LHCN-M2 (cell line): ENCODE measurements at regions not wholly inside any gene's neighbourhood (a gene's known extent, or its start where the extent isn't known, plus 50 kb on each side); places are given as distances from the start of the nearest gene placed in this dataset.
"Not testable (repeated sequence)": the region's sequence is repeated elsewhere in the genome, so short reads cannot be mapped to it uniquely, and the experiment has no call there.

Experiments used
- DNase-seq: peaks from one replicate; pipeline ENCODE4 v3.0.0-alpha.2; 2012; ENCODE audit warnings: low read depth

- DNase-seq: no peak
Observed at GRCh38 chr5:117318528-117318927, 743.9 kb upstream of the SEMA6A start.

- DNase-seq: no peak
Observed at GRCh38 chr5:117315170-117315569, 740.5 kb upstream of the SEMA6A start.

GRCh38 chr5:117304512-117305107 is 730.0 kb upstream of the SEMA6A start:
- DNase-seq: not testable (repeated sequence)

GRCh38 chr5:117302949-117303348 is 728.3 kb upstream of the SEMA6A start:
- no peak for DNase-seq

DNA sequence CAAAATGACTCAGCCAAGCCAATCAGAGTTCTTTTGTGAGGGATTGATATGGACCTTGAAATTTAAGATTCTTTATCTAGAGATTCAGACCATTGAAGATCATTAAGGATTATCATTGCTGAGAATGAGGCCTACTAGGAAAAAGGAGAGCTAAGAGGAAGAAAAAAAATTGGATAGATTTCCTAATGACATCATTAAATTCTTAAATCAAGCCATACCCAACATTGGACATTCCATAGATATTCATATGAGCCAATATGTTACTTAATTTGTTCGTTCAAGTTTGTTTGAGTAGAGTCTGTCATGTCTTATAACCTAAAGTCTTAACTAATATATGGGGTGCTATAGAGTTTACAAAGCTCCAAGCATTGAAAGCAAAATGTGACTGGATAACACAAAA is 727.9 kb upstream of the SEMA6A start:
- DNase-seq: no peak

DNA sequence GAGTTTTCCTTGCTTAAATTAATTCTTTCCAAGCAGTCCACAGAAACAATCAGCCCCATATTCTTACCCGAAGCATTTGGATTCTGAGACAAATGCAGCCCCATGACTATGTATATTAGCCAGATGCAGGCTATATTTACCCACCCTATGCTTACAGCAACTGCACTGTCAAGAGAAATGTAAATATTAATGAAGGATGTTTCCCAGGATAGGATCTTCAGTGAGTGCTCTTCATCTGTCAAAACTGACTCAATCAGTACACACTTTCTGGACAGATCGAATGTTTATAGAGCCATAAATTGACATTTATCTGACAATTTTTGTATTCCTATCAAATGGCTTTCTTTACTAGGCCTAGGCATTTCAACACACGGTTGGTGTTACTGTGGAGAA is 725.3 kb upstream of the SEMA6A start:
- DNase-seq: no peak

DNA sequence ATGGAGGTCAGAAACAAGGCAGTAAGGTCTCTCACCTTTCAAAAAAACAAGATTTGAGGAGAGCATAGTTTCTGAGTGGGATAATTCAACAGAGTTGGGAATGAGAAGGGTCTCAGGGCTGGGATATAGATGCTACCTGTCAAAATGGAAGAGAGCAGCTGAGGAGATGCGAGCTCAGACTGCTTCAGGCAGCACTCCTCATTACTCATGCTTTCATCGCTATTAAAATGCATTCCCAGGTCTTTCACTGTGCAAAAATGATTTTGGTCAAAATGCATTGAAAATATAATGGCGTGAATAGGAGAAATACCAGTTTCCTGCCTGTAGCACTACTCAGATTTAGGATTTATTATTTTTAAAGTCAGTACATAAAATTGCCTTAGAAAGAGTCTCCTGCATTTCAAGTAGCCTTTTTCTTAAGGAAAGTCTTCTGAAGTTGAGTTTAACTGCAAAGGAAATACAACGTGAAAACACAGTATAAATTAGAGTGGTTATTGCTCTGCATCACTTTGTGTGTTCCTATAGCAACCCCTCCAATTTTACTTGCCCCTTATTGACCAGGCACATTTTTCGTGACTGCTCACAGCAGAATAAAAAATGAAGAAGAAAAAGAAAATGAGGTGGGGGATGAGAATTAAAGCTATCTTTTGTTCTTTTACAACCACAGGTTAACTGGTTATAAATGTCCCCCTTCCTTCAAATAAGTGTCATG is 724.8 kb upstream of the SEMA6A start:
- no peak for DNase-seq

DNA sequence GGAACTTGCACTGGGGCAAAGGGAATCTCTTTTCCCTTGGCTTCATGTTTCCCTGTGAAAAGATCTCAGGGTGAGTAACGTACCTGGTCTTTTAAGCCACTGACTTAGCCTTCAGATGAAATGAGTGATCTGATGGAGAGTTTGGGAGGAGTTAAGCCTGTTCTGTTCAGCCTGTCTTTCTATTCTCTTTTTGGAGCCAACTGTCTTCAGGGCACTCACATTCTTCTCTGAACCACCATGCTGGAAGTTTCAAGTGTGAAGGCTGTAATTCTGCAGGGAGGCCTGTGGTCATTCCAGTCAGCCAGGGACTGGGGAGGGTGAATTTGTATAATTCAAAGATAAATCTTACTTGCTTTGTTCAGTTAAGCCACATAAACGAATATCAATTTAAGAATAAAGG is 722.2 kb upstream of the SEMA6A start:
- DNase-seq: no peak

GRCh38 chr5:117295941-117296340 is 721.3 kb upstream of the SEMA6A start:
- no peak for DNase-seq

GRCh38 chr5:117286813-117287212 is 712.2 kb upstream of the SEMA6A start:
- DNase-seq: no peak

- no peak for DNase-seq
Observed at GRCh38 chr5:117271656-117272055, 697.0 kb upstream of the SEMA6A start.

GRCh38 chr5:117266280-117266679 is 691.7 kb upstream of the SEMA6A start:
- DNase-seq: no peak

- no peak for DNase-seq
Observed at GRCh38 chr5:117263231-117263630, 688.6 kb upstream of the SEMA6A start.

GRCh38 chr5:117262572-117263131 is 688.0 kb upstream of the SEMA6A start:
- DNase-seq: no peak

- no peak for DNase-seq
Observed at GRCh38 chr5:117261948-117262571, 687.4 kb upstream of the SEMA6A start.

- no peak for DNase-seq
Observed at GRCh38 chr5:117255211-117256027, 680.8 kb upstream of the SEMA6A start.

DNA sequence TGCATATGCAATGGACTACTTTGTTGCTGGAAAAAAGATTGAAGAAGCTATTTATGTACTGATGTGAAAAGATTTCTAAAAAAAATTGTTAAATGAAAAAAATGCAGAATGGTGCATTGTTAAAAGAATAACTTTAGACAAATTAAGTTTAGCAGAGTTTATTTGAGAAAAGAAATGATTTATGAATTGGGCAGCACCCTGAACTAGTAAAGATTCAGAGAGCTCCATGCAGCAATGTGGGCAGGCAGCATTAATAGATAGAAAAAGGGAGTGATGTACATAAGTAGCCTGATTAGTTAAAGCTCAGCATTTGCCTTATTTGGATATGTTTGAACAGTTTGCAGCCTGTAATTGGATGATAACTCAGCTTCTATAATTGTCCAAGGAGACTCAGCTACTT is 677.9 kb upstream of the SEMA6A start:
- DNase-seq: no peak

- DNase-seq: no peak
Observed at GRCh38 chr5:117249086-117249815, 674.6 kb upstream of the SEMA6A start.

- DNase-seq: no peak
Observed at GRCh38 chr5:117246424-117246823, 671.8 kb upstream of the SEMA6A start.

DNA sequence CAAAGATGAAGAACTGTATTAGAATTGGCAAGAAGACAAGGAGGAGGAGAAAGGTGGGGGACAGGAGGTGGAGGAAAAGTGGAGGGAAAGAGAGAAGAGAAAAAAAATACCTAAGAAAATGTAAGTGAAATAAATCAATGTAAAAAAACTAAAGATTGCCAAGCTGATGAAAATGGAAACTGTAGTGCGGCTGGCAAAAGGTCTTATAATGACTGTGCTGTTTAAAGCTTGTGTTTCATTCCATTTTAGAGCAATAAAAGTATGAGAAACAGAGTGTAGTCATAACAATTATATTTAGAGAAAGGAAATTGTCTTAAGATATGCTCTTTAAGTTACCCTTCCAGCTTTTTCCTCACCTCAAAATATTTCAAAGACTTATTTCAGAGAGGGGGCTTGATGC is 670.5 kb upstream of the SEMA6A start:
- no peak for DNase-seq

DNA sequence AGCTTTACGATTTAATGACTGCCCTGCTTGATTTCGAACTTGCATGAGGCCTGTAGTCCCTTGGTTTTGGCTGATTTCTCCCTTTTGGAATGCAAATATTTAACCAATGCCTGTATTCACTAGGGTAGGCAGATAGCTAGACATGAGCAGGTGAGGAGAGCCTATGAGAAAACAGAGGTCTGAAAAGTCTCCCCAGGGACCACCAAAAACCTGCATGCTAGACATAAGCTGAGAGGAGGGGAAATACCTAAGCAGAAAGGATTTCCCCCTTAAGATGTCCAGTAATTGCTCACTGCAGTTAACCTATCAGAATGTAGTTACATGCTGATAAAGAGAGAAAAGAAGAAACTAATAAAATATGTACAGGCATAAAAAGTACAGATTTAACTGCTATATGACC is 667.4 kb upstream of the SEMA6A start:
- no peak for DNase-seq
